Cerebellar nuclear complex (tissue), 1 donor: ENCODE measurements at regions not wholly inside any gene's neighbourhood (a gene's known extent, or its start where the extent isn't known, plus 50 kb on each side); places are given as distances from the start of the nearest gene placed in this dataset.
"Not testable (repeated sequence)": the region's sequence is repeated elsewhere in the genome, so short reads cannot be mapped to it uniquely, and the experiment has no call there.

Experiments used
- DNase-seq, 2 experiments: peaks; one replicate each; lab custom pipeline; 2025; lab: John Stamatoyannopoulos, UW

- DNase-seq, result no peak
Observed at GRCh38 chr17:72448019-72448418, 327.2 kb downstream of the SOX9 start.

GRCh38 chr17:72452286-72453173 lies 331.7 kb downstream of the SOX9 start:
- no peak for DNase-seq

GRCh38 chr17:72454342-72454741 lies 333.5 kb downstream of the SOX9 start:
- DNase-seq, result no peak

- no peak for DNase-seq
Observed at GRCh38 chr17:72455562-72455961, 334.7 kb downstream of the SOX9 start.

GRCh38 chr17:72456075-72456474 lies 335.3 kb downstream of the SOX9 start:
- DNase-seq, result no peak

- DNase-seq, result no peak
Observed at GRCh38 chr17:72457712-72458111, 336.9 kb downstream of the SOX9 start.

GRCh38 chr17:72458301-72458700 lies 337.5 kb downstream of the SOX9 start:
- no peak for DNase-seq

GRCh38 chr17:72460711-72461110 lies 339.9 kb downstream of the SOX9 start:
- no peak for DNase-seq

GRCh38 chr17:72461757-72462156 lies 340.9 kb downstream of the SOX9 start:
- DNase-seq, result no peak

- no peak for DNase-seq
Observed at GRCh38 chr17:72462407-72462806, 341.6 kb downstream of the SOX9 start.

- DNase-seq, result no peak
Observed at GRCh38 chr17:72462814-72463213, 342.0 kb downstream of the SOX9 start.

GRCh38 chr17:72463287-72464102 lies 342.7 kb downstream of the SOX9 start:
- no peak for DNase-seq

- not testable (repeated sequence) for DNase-seq
Observed at GRCh38 chr17:72464221-72464620, 343.4 kb downstream of the SOX9 start.

- no peak for DNase-seq
Observed at GRCh38 chr17:72465191-72466024, 344.6 kb downstream of the SOX9 start.

- no peak for DNase-seq
Observed at GRCh38 chr17:72466199-72466598, 345.4 kb downstream of the SOX9 start.

GRCh38 chr17:72466606-72467005 lies 345.8 kb downstream of the SOX9 start:
- no peak for DNase-seq

GRCh38 chr17:72467841-72468653 lies 347.2 kb downstream of the SOX9 start:
- no peak for DNase-seq

GRCh38 chr17:72468841-72469240 lies 348.0 kb downstream of the SOX9 start:
- no peak for DNase-seq

- DNase-seq, result no peak
Observed at GRCh38 chr17:72470121-72470705, 349.4 kb downstream of the SOX9 start.

GRCh38 chr17:72470734-72471133 lies 349.9 kb downstream of the SOX9 start:
- no peak for DNase-seq

- DNase-seq, result no peak
Observed at GRCh38 chr17:72471296-72471695, 350.5 kb downstream of the SOX9 start.
